SH-SY5Y (cell line): ENCODE measurements at regions not wholly inside any gene's neighbourhood (a gene's known extent, or its start where the extent isn't known, plus 50 kb on each side); places are given as distances from the start of the nearest gene placed in this dataset.

ENCODE experiments used
- GATA2 ChIP-seq: IDR thresholded peaks from 2 replicates; pipeline ENCODE4 v1.6.1; 2011; ENCODE audit warnings: mild to moderate bottlenecking, low read depth, low read length
- GATA3 ChIP-seq: IDR thresholded peaks from 2 replicates; pipeline ENCODE4 v1.6.1; 2011; ENCODE audit warnings: low read depth, mild to moderate bottlenecking, low read length, moderate library complexity

- TF ChIP-seq GATA2 = no peak
- TF ChIP-seq GATA3 = no peak
Measured at GRCh38 chr3:197447057-197447456, 108.7 kb downstream of the BDH1 start.
